IMR-90 (cell line): ENCODE measurements at regions not wholly inside any gene's neighbourhood (a gene's known extent, or its start where the extent isn't known, plus 50 kb on each side); places are given as distances from the start of the nearest gene placed in this dataset.

Experiments
- BHLHE40 ChIP-seq: fragments of 150-350 bp; IDR thresholded peaks from 2 replicates; pipeline ENCODE4 v1.6.1; 2016; ENCODE audit warnings: mild to moderate bottlenecking, low read depth, low read length
- CEBPB ChIP-seq: IDR thresholded peaks from 2 replicates; pipeline ENCODE4 v1.6.1; 2012; ENCODE audit warnings: low read depth, low read length, improper control_type of control experiment
- CHD1 ChIP-seq: IDR thresholded peaks from 2 replicates; pipeline ENCODE4 v1.6.1; 2012; ENCODE audit warnings: low read depth, low read length, improper control_type of control experiment
- FOS ChIP-seq: fragments of 150-350 bp; IDR thresholded peaks from 2 replicates; pipeline ENCODE4 v1.6.1; 2016; ENCODE audit warnings: low read depth, low read length
- MAFK ChIP-seq: IDR thresholded peaks from 2 replicates; pipeline ENCODE4 v1.6.1; 2012; ENCODE audit warnings: low read depth, low read length, improper control_type of control experiment
- POLR2A ChIP-seq: IDR thresholded peaks from 2 replicates; pipeline ENCODE4 v1.6.1; 2012; ENCODE audit warnings: mild to moderate bottlenecking, low read depth, low read length
- RCOR1 ChIP-seq: IDR thresholded peaks from 2 replicates; pipeline ENCODE4 v1.6.1; 2012; ENCODE audit warnings: mild to moderate bottlenecking, low read length, improper control_type of control experiment; ENCODE audit not compliant: insufficient replicate concordance
- RFX5 ChIP-seq: IDR thresholded peaks from 2 replicates; pipeline ENCODE4 v1.8.0; 2012; ENCODE audit warnings: low read depth, mild to moderate bottlenecking, low read length, moderate library complexity
- SMC3 ChIP-seq: fragments of 150-350 bp; IDR thresholded peaks from 2 replicates; pipeline ENCODE4 v1.6.1; 2016; ENCODE audit warnings: low read depth, mild to moderate bottlenecking, antibody characterized with exemption, low read length, moderate library complexity
- TF ChIP-seq, protein P1 (sequence below): conservative IDR thresholded peaks from 2 replicates; pipeline ENCODE4 v1.5.1; 2012; ENCODE audit warnings: mild to moderate bottlenecking, low read depth, low read length, improper control_type of control experiment
- TF ChIP-seq, protein P2 (sequence below): fragments of 150-350 bp; IDR thresholded peaks from 2 replicates; pipeline ENCODE4 v1.6.1; 2017; ENCODE audit warnings: mild to moderate bottlenecking, antibody characterized with exemption, low read length, low read depth

DNA sequence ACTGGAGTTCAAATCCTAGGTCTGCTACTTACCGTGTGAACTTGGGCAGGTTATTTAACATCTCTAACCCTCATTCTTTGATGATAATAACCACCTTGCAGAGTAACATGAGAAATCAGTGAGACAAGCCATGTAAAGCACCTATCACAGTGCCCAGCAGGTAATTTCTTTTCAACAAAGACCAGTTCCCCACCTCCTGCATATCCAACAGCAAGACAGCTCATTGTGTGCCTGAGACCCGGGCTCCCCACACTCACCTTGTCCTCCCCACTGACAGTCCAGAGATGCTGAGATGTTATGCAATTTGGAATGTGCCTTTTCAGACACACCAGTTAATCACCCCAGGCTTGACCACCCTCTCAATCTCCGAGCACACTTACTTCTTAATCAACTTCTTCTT is 367.6 kb upstream of the DAB1 start:
- TF ChIP-seq CEBPB (no peak), POLR2A (no peak), RFX5 (no peak), CHD1 (no peak), FOS (no peak), BHLHE40 (no peak), MAFK (no peak), RCOR1 (no peak), SMC3 (no peak)
- TF ChIP-seq, protein P1, sequence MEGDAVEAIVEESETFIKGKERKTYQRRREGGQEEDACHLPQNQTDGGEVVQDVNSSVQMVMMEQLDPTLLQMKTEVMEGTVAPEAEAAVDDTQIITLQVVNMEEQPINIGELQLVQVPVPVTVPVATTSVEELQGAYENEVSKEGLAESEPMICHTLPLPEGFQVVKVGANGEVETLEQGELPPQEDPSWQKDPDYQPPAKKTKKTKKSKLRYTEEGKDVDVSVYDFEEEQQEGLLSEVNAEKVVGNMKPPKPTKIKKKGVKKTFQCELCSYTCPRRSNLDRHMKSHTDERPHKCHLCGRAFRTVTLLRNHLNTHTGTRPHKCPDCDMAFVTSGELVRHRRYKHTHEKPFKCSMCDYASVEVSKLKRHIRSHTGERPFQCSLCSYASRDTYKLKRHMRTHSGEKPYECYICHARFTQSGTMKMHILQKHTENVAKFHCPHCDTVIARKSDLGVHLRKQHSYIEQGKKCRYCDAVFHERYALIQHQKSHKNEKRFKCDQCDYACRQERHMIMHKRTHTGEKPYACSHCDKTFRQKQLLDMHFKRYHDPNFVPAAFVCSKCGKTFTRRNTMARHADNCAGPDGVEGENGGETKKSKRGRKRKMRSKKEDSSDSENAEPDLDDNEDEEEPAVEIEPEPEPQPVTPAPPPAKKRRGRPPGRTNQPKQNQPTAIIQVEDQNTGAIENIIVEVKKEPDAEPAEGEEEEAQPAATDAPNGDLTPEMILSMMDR, result no peak
- TF ChIP-seq, protein P2, sequence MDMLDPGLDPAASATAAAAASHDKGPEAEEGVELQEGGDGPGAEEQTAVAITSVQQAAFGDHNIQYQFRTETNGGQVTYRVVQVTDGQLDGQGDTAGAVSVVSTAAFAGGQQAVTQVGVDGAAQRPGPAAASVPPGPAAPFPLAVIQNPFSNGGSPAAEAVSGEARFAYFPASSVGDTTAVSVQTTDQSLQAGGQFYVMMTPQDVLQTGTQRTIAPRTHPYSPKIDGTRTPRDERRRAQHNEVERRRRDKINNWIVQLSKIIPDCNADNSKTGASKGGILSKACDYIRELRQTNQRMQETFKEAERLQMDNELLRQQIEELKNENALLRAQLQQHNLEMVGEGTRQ, result no peak
